CD4-positive, alpha-beta T cell treated with Interleukin-17A for 4 hours (primary cell): ENCODE measurements at regions not wholly inside any gene's neighbourhood (a gene's known extent, or its start where the extent isn't known, plus 50 kb on each side); places are given as distances from the start of the nearest gene placed in this dataset.

ENCODE experiments used
- DNase-seq: peaks from one replicate; pipeline ENCODE4 v3.0.0-alpha.2; 2020; ENCODE audit warnings: mixed read lengths

DNA sequence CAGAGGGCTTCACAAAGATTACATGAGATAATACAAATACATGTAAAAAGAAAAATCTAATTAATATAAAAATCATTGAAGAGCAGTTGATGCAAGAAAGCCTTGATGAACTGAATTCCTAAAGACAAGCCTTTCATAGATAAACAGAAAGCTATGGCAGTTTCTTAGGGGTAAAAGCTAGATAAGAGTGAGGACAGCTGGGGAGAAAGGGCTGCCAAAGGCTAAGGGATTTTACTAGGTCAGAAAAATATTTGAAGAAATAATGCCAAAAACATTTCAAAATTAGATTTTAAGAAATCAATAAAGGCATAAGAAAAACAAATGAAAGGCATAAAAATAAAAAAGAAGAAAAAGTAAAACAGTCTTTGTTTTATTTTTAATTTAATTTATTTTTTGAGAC lies 107.9 kb upstream of the ZNF366 start:
- DNase-seq, result no peak

- no peak for DNase-seq
Observed at GRCh38 chr5:72613515-72613914, 106.3 kb upstream of the ZNF366 start.

- DNase-seq, result no peak
Observed at GRCh38 chr5:72612810-72613209, 105.6 kb upstream of the ZNF366 start.

DNA sequence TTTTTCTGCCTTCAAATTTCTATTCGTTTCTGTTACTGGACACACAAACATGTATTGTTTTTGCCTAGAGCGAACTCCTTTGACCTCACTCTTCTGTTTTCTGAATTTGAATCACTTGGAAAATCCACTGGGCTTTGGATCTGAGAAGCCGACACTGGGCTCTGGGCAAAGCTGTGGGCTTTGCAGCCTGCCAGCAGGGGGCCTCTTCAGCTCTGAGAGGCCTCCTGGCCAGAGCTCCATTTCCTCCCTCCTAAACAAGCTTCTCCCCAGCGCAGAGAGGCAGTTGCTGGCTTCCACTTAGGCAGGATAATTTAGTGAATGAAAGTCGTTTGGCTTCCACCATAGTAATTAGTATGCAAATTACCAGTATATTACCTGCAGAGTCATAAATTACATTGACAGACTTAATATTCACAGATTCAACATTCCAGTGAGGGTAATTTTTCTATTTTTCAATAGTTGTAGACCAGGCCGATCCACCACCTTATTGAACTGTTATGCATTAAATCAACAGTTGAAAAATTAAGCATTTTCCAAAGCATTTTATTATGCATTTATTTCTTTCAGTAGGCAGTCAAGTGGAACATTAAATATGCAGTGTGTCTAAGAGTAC lies 104.0 kb upstream of the ZNF366 start:
- DNase-seq, result peak; percentile 53

DNA sequence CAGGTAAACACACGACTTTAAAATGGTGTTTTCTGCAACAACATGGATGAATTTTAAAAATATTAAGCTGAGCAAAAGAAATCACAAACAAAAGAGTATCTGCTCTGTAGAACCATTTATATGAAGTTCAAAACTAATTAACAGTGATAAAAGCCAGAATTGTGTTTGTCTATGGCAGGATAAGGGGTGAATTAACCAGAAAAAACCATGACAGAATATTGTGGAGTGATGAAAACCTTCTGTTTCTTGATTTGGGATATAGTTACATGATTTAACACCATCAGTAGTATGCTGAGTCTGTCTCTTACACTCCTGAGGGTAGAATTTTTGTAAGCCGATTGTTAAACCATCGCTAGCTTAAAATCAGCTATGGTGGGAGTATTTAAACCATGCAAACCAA lies 101.7 kb upstream of the ZNF366 start:
- DNase-seq, result no peak

DNA sequence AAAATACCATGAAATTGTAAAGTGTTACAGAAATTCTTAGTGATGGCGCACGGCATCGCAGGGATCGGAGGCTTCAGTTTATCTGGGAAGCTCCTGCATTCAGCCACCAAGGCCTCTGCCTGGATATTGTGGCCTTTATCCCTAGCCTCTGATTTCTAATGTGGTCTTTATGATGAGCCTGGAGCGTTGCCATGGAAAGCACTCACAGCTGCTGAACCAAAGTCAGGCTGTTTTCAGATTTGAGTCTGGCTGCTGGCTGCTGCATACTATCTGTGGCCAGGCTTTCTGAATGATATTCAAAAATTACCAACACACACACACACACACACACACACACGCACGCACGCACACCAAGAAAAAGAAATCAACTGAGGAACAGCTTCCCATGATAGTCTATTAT lies 101.1 kb upstream of the ZNF366 start:
- DNase-seq, result no peak

DNA sequence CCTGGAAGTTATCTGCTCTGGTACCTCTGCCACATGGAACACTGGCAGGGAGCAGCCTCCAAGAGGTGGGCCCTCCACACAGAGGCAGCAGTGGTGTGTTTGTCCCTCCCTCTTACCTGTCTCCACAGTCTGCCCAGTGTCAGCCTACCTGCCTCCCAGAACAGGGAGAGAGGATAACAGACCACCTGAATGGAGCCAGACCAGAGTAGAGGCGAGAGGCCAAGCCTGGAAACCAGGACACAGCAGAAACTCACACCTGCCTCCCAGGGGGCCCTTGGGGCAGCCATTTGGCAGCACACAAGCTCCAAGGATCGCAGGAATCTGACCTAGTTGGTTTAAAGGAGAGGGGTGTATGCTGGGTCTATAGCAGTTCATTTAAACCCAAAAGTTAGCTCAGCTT lies 100.2 kb upstream of the ZNF366 start:
- DNase-seq, result no peak

DNA sequence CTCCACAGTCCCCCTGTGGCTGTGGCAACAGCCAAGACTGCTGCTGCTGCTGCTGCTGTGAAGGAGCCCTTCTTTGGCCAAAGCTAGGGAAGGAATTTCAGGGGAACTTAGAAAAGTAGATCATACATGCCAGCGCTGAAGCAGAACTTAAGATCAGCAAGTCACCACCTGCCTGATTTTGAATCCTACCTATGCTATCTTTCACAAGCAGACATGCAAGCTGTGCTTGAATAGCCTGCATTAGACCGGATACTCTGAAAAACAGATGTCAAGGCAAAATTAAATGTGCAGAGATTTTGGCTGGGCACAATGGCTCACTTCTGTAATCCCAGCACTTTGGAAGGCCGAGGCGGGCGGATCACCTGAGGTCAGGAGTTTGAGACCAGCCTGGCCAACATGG lies 99.3 kb upstream of the ZNF366 start:
- no peak for DNase-seq

DNA sequence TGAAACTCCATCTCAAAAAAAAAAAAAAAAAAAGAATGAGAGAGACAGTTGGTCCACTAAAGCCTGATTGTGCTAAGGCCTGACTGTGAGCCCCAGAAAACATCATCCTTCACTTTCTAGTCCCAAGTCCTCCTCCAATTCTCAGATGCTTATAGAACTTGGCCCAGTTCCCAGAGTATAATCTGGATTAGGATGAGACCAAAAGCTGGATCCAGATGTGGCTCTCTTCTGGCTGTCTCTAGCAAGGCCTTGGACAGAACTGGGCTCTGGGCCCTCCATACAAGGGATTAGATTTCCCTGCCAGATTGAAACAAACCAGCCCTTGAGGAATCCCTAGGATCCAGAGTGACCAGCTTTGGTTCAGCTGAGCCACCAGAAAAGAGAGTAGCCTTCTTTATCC lies 98.4 kb upstream of the ZNF366 start:
- DNase-seq, result no peak

DNA sequence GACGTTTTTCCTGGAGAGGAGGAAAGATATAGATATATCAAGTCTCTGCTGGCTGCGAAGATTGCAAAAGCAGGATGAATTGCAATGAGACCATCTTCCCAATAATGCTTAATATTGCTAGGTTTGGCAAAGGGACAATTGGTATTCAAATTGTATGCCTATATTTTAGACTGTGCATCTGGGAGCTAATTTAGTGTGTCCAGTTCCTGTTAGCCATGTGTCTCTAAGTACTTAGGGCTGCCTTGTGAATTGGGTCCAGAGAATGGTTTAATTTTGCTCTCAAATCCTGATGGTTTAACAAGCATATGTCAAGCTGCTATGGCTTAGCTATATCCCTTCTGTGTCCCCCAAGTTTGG lies 97.6 kb upstream of the ZNF366 start:
- DNase-seq, result no peak

GRCh38 chr5:72604111-72604797 lies 97.0 kb upstream of the ZNF366 start:
- no peak for DNase-seq

DNA sequence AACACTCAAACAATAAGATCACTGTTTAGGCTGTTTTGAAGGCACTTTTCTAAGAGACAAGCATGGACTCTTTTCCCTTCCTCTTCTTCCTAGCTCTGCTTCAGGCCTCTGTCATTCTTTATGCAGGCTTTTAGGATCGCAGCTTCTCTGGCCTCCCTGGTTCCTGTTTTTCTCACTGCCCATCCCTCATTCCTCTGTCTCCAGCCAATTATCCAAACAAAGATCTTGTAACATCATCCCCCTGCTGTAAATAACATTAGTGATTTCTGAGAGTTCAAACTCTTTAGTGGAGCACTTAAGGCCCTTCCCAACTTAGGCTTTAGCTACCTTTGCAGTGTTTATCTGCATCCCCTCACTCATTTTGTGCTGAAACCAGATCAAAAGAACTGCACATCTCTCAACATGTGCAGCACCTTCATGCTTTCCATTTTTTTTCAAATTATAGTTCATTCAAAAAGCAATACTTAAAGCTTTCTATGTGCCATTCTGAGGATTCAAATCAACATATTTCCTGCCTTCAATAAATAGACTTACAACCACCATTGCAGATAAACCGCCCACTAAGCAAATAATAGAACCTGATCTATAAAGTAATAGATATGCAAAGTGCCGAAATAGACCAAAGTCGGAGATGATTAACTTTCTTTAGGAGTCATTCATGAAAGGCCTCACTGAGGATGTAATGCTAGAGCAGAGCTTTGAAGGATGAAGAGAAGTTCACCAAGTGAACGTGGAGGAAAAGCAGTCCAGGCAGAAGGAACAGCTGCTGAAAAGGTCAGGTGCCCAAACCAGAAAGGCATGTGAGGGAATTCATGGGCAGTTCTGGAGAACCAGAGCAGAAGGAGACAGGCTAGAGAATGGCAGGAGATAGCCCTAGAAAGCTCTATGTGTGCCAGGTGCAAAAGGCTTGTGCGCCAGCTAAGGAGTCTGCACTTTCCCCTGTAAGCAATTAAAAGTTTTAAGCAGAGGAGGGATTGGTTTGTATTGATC lies 95.8 kb upstream of the ZNF366 start:
- DNase-seq, result no peak

GRCh38 chr5:72601861-72602260 lies 94.7 kb upstream of the ZNF366 start:
- no peak for DNase-seq

DNA sequence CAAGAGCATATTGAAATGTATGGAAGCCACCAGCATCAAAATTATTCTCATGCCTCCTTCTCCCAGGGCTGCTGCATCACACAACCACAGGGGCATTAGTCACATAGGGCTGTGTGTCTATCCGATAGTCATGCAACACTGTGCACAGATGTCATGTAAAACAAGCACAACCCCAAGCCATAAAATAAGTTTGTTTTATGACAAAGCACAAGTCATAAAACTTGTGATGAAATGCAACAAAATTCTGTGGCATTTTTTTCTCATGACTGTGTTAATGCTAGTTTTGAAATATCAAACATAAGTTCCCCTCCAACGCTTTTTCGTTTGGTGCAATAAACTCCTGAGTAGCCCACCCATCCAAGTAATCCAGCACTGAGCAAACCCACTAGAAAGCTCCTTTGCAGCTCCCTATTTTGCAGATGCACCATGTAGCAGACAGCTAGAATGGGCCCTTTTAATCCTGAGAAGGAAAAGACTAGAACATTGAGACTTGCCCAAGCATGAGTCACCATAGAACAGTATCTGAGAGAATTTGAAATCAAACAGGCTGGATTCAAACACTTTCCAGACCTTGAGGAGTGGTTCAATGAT lies 93.3 kb upstream of the ZNF366 start:
- no peak for DNase-seq

GRCh38 chr5:72599519-72600370 lies 92.5 kb upstream of the ZNF366 start:
- no peak for DNase-seq

DNA sequence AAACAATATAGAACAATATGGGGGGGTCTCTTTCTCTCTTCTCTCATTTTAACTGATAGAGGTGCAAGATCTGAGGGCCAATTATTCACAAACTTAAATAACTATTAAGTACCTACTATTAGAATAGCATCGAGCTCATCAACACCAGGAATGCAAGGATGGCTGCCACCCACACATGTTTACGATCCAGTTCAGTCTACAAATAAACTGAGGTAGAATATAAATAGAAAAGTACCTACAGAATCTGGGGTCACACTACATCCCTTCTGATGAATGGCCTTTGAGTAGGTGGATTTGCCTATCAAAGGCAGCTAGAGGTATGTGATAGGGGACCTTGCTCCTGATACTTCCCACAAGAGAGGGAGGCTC lies 91.8 kb upstream of the ZNF366 start:
- no peak for DNase-seq

DNA sequence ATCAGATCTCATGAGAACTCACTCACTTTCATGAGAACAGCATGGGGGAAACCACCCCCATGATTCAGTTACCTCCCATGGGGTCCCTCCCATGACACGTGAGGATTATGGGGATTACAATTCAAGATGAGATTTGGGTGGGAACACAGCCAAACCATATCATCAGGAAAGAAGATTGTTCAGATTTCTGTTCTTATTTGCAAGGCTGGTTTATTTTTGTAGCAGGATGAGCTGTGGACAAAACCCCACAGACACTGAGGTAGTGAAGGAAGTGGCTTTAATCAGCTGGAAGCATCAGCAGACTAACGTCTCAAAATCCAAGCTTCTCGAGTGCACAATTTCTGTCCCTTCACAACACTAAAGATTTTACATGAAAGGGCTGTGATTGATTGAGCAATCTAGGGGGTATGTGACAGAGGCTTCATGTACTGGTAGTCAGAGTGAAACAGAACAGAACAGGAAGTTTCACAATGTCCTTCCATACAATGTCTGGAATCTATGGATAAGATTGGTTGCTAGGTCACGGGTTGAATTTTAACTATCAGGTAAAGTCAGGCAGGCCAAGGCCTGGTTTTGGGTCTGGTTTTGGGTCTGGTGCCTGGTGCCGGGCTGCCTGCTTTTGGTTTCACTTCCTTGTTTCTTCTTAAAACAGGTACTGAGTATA lies 91.3 kb upstream of the ZNF366 start:
- no peak for DNase-seq

DNA sequence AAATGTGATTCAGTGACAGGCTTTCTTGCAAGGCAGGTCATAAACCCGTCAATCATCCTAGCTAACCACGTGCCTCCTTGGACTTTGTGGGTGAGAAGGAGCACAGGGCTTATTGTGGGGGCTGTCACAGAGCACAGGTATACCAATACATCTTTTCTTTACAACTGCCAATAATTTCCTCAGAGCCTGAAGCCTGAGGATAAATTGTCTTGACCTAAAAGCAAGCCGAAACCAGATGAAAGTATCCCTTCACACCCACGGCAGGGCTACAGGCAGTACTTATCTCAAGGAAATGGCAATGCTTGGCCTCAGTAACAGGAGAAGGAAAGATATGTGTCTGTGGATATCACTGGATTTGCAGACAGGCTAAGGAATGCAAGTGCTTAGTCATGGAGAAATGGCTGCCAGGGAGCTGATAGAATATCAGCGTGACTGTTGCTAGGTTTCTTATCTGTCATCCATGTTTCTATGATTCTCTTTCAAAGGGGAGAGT lies 90.3 kb upstream of the ZNF366 start:
- no peak for DNase-seq

DNA sequence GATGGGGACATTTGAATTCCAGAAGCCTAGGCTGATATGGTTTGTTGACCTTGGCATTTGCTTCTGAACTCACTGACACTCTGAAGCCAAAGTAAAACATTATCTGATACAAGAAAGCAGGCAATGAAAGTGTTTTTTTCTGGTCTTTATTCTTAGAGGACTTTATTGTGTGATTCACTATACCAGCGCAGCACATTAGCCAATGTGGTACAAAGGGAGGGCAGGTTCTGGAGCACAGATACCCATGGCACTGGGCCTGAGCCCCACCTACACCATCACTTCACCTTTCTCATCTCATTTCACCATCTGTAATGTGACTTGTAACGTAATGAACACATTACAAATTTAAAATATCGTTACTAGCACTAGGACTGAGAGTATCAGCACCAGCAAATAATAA lies 89.7 kb upstream of the ZNF366 start:
- no peak for DNase-seq

DNA sequence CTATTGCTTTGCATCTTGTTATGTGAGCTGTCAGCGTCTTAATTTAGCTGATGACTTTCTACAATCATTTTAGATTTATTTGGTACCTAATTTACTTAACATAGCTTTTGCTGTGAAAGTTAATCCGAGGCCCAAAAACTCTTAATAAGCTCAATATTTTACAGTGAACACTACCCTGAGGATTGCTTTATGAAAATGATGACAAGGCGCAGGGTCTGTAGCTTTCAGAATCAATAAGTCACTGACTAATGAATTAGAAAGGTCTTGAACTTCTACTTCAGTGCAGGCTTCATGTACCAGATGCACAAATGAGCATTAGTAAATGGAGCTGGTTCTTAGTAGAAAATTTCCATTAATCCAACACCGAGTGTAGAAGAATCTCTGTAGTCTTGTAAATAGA lies 81.4 kb upstream of the ZNF366 start:
- no peak for DNase-seq

GRCh38 chr5:72587661-72588308 lies 80.6 kb upstream of the ZNF366 start:
- DNase-seq, result no peak
